Neural cell (in vitro differentiated cells): ENCODE measurements at regions not wholly inside any gene's neighbourhood (a gene's known extent, or its start where the extent isn't known, plus 50 kb on each side); places are given as distances from the start of the nearest gene placed in this dataset.

Experiments used
- H2AFZ ChIP-seq: fragments of 200-600, 300-800 bp; sonication (generic), shearing (Covaris generic); 2 replicates; pipeline ENCODE4 v1.6.0; 2014; ENCODE audit warnings: low read depth, mild to moderate bottlenecking, antibody characterized with exemption, low read length, moderate library complexity
- H3F3A ChIP-seq: fragments of 200-600 bp; shearing (Covaris generic); 2 replicates; pipeline ENCODE4 v1.6.1; 2016; ENCODE audit warnings: mild to moderate bottlenecking, moderate library complexity, mixed read lengths, antibody characterized with exemption, low read length; ENCODE audit not compliant: insufficient read depth, poor library complexity, severe bottlenecking
- H3K27ac ChIP-seq: fragments of 200-600, 300-800 bp; sonication (generic), shearing (Covaris generic); 2 replicates; pipeline ENCODE4 v1.5.1; 2014; ENCODE audit warnings: mild to moderate bottlenecking, low read length, moderate library complexity
- H3K27me3 ChIP-seq: fragments of 300-800, 200-600 bp; sonication (generic), shearing (Covaris generic); 2 replicates; pipeline ENCODE4 v1.6.0; 2014; ENCODE audit warnings: mild to moderate bottlenecking, low read depth, low read length, moderate library complexity; ENCODE audit not compliant: insufficient read depth
- H3K36me3 ChIP-seq: fragments of 300-800, 200-600 bp; sonication (generic), shearing (Covaris generic); 2 replicates; pipeline ENCODE4 v1.5.1; 2014; ENCODE audit warnings: mild to moderate bottlenecking, antibody characterized with exemption, low read length, moderate library complexity; ENCODE audit not compliant: insufficient read depth
- H3K4me2 ChIP-seq: fragments of 300-800, 200-600 bp; sonication (generic), shearing (Covaris generic); 2 replicates; pipeline ENCODE4 v1.6.0; 2014; ENCODE audit warnings: mild to moderate bottlenecking, low read length
- H3K4me3 ChIP-seq: fragments of 300-800, 200-600 bp; sonication (generic), shearing (Covaris generic); 2 replicates; pipeline ENCODE4 v1.5.1; 2014; ENCODE audit warnings: mild to moderate bottlenecking, low read length, moderate library complexity
- H3K79me2 ChIP-seq: fragments of 200-600 bp; shearing (Covaris generic); replicated peaks from 2 replicates; pipeline ENCODE4 v1.6.0; 2014; ENCODE audit warnings: mild to moderate bottlenecking, low read length, moderate library complexity; ENCODE audit not compliant: insufficient read depth
- H3K9ac ChIP-seq: fragments of 300-800, 200-600 bp; sonication (generic), shearing (Covaris generic); 2 replicates; pipeline ENCODE4 v1.6.1; 2016; ENCODE audit warnings: mild to moderate bottlenecking, low read length, mixed read lengths
- H3K9me2 ChIP-seq: fragments of 200-600 bp; shearing (Covaris generic); 2 replicates; pipeline ENCODE4 v1.6.1; 2016; ENCODE audit warnings: mild to moderate bottlenecking, low read length, mixed read lengths; ENCODE audit not compliant: insufficient read depth
- H3K9me3 ChIP-seq: fragments of 200-600, 300-800 bp; sonication (generic), shearing (Covaris generic); 2 replicates; pipeline ENCODE4 v1.6.1; 2016; ENCODE audit warnings: mild to moderate bottlenecking, mixed run types, low read length, moderate library complexity, mixed read lengths
- H4K20me1 ChIP-seq: fragments of 200-600 bp; shearing (Covaris generic); 2 replicates; pipeline ENCODE4 v1.6.1; 2016; ENCODE audit warnings: mild to moderate bottlenecking, mixed run types; ENCODE audit not compliant: insufficient read depth
- CTCF ChIP-seq: fragments of 450-650 bp; IDR thresholded peaks from 2 replicates; pipeline ENCODE4 v1.5.1; 2014; ENCODE audit warnings: antibody characterized with exemption, mild to moderate bottlenecking, moderate library complexity; ENCODE audit not compliant: poor library complexity, severe bottlenecking
- EP300 ChIP-seq: fragments of 450-650 bp; conservative IDR thresholded peaks from 2 replicates; pipeline ENCODE4 v1.6.1; 2014; ENCODE audit warnings: antibody characterized with exemption, mild to moderate bottlenecking, moderate library complexity; ENCODE audit not compliant: poor library complexity, severe bottlenecking
- EZH2 ChIP-seq: fragments of 200-600, 300-800 bp; shearing (Covaris generic), sonication (generic); IDR thresholded peaks from 2 replicates; pipeline ENCODE4 v1.6.1; 2014; ENCODE audit warnings: antibody characterized with exemption, low read length, borderline replicate concordance, mild to moderate bottlenecking; ENCODE audit not compliant: insufficient read depth, poor library complexity, severe bottlenecking
- MXI1 ChIP-seq: fragments of 450-650 bp; conservative IDR thresholded peaks from 2 replicates; pipeline ENCODE4 v1.6.1; 2014; ENCODE audit warnings: antibody characterized with exemption, mild to moderate bottlenecking; ENCODE audit not compliant: poor library complexity, severe bottlenecking
- POLR2AphosphoS5 ChIP-seq: IDR thresholded peaks from 2 replicates; pipeline ENCODE4 v1.6.1; 2012
- RAD21 ChIP-seq: fragments of 450-650 bp; conservative IDR thresholded peaks from 2 replicates; pipeline ENCODE4 v1.6.1; 2014; ENCODE audit warnings: antibody characterized with exemption, mild to moderate bottlenecking, moderate library complexity
- REST ChIP-seq: IDR thresholded peaks from 2 replicates; pipeline ENCODE4 v1.6.1; 2012; ENCODE audit warnings: borderline replicate concordance
- SMC3 ChIP-seq: fragments of 450-650 bp; conservative IDR thresholded peaks from 2 replicates; pipeline ENCODE4 v1.6.1; 2014; ENCODE audit warnings: antibody characterized with exemption, mild to moderate bottlenecking, moderate library complexity; ENCODE audit not compliant: poor library complexity
- TAF1 ChIP-seq: IDR thresholded peaks from 2 replicates; pipeline ENCODE4 v1.6.1; 2012; ENCODE audit warnings: low read depth

- TF ChIP-seq SMC3 (no peak), RAD21 (no peak), EP300 (no peak), TAF1 (no peak), POLR2AphosphoS5 (no peak)
- Histone ChIP-seq H3K4me2 (no peak overlapping the region), H3K36me3 (no peaks in the 10 kb centered on the region), H3K9ac (no peak overlapping the region), H3K9me2 (no peaks in the 10 kb centered on the region), H3K27me3 (no peaks in the 10 kb centered on the region), H4K20me1 (no peaks in the 10 kb centered on the region), H3K4me3 (no peak overlapping the region), H3K79me2 (no peaks in the 10 kb centered on the region), H3K27ac (no peak overlapping the region), H2AFZ (no peak overlapping the region), H3K9me3 (no peaks in the 10 kb centered on the region), H3F3A (no peaks in the 10 kb centered on the region)
Measured at GRCh38 chr20:47940101-47940813, 155.0 kb upstream of the SULF2 start.

GRCh38 chr20:47936612-47937011 lies 151.3 kb upstream of the SULF2 start:
- no peak overlapping the region for H3K4me2 ChIP-seq
- no peaks in the 10 kb centered on the region for H3K9me3 ChIP-seq
- H3K9me2 ChIP-seq: no peaks in the 10 kb centered on the region
- H3K79me2 ChIP-seq: no peaks in the 10 kb centered on the region
- H3K36me3 ChIP-seq: no peaks in the 10 kb centered on the region
- TF ChIP-seq SMC3 (no peak), MXI1 (no peak), TAF1 (no peak), CTCF (no peak), RAD21 (no peak), EP300 (no peak), EZH2 (no peak), POLR2AphosphoS5 (no peak), REST (no peak)
- no peak overlapping the region for H3K4me3 ChIP-seq
- no peaks in the 10 kb centered on the region for H4K20me1 ChIP-seq
- H3K9ac ChIP-seq: no peak overlapping the region
- no peaks in the 10 kb centered on the region for H3K27me3 ChIP-seq
- H2AFZ ChIP-seq: no peak overlapping the region
- H3K27ac ChIP-seq: no peak overlapping the region
- H3F3A ChIP-seq: no peaks in the 10 kb centered on the region
